ENCODE measurements at regions not wholly inside any gene's neighbourhood (a gene's known extent, or its start where the extent isn't known, plus 50 kb on each side); places are given as distances from the start of the nearest gene placed in this dataset.
"Not testable (repeated sequence)": the region's sequence is repeated elsewhere in the genome, so short reads cannot be mapped to it uniquely, and the experiment has no call there.

DNA sequence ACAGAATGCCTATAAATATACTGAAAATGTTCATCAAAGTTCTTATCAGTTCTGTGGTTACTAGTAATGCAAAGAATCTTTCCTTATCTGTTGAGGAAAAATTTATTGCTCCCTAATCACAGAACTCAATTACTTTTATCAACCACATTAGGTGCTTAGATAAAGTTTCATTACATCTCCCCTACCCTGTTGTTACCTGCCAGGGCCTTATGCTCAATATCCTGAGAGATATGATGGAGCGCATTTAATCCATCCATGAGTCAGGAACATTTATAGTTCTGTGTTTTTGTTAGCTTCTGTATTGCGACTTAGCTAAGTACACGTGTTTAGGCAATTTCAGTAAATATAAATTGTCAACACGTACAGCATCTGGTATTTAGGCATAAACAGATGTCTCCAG, 164.3 kb upstream of the ST8SIA4 start:
- Mint-ChIP-seq H3K4me3 (no peak overlapping the region), H3K27me3 (no peaks in the 10 kb centered on the region), H3K27ac (no peak overlapping the region), H3K36me3 (no peaks in the 10 kb centered on the region), H3K9me3 (peaks cover 0 to 11% (median 1%) of the 10 kb centered on the region in 7 donors), H3K4me1 (no peaks in the 10 kb centered on the region)
- Histone ChIP-seq H3K4me3 (ENCODE audit: low read depth, low read length) (no peak overlapping the region), H3K9me3 (ENCODE audit: control insufficient read depth in 2 of 2, low read length in 2 of 2) (peaks cover 4 to 9% of the 10 kb centered on the region in 2 experiments), H3K4me1 (ENCODE audit: control insufficient read depth, insufficient read depth, low read length, poor library complexity, severe bottlenecking) (no peaks in the 10 kb centered on the region), H3K27ac (ENCODE audit: insufficient read depth, low read length, poor library complexity, severe bottlenecking) (no peak overlapping the region), H3K27me3 (ENCODE audit: control insufficient read depth, insufficient read depth, low read length) (peaks cover 5% of the 10 kb centered on the region), H3K36me3 (ENCODE audit: control insufficient read depth, insufficient read depth, low read length) (no peaks in the 10 kb centered on the region)
- no peak for DNase-seq
- no peak for ATAC-seq (ENCODE audit: low read depth in 2 of 2)

DNA sequence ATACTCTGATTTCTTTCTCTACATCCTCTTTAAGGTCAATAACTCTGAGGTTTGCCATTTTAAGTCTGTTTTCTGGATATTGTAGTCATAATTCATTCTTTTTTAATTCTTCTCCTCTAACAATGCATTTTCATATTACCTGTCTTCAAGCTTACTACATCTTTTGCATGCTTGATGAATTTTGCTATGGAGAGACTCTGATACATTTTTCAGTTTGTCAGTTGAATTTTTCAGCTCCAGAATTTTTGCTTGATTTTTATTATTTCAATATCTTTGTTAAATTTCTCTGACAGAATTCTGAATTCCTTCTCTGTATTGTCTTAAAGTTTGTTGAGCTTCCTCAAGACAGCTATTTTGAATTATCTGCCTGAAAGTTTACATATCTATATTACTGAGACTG, 159.8 kb upstream of the ST8SIA4 start:
- H3K36me3 ChIP-seq (ENCODE audit: control insufficient read depth, insufficient read depth, low read length) = no peaks in the 10 kb centered on the region
- no peak overlapping the region for H3K4me3 ChIP-seq (ENCODE audit: low read depth, low read length)
- no peaks in the 10 kb centered on the region for H3K36me3 Mint-ChIP-seq
- peaks cover 4 to 9% of the 10 kb centered on the region in 2 experiments for H3K9me3 ChIP-seq (ENCODE audit: control insufficient read depth in 2 of 2, low read length in 2 of 2)
- no peaks in the 10 kb centered on the region for H3K4me1 ChIP-seq (ENCODE audit: control insufficient read depth, insufficient read depth, low read length, poor library complexity, severe bottlenecking)
- H3K27ac Mint-ChIP-seq = no peak overlapping the region
- no peaks in the 10 kb centered on the region for H3K4me1 Mint-ChIP-seq
- H3K9me3 Mint-ChIP-seq = peaks cover 0 to 19% (median 4%) of the 10 kb centered on the region in 7 donors
- no peak overlapping the region for H3K27ac ChIP-seq (ENCODE audit: insufficient read depth, low read length, poor library complexity, severe bottlenecking)
- DNase-seq (no peak), ATAC-seq (ENCODE audit: low read depth in 2 of 2) (no peak)
- H3K27me3 ChIP-seq (ENCODE audit: control insufficient read depth, insufficient read depth, low read length) = peaks cover 11% of the 10 kb centered on the region
- no peak overlapping the region for H3K4me3 Mint-ChIP-seq
- H3K27me3 Mint-ChIP-seq = no peaks in the 10 kb centered on the region

DNA sequence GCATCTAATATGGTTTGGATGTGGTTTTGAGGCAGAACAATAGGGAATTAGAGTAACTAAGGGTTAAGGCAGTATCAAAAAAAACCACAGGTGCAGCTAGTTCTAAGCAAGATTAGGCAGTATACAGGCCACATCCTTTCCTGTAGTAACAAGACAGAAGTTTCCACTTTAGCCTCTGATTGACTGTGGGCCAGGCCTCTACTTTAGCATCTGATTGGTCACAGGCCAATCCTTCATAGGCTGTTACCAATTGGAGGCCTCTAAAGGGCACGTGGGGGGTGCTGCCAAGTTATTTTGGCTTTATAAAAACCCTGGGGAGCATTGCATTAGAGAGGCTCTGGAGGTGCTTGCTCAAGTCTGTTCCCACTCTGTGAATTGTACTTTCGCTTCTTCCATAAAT, 144.1 kb upstream of the ST8SIA4 start:
- no peak overlapping the region for H3K4me3 Mint-ChIP-seq
- no peaks in the 10 kb centered on the region for H3K36me3 Mint-ChIP-seq
- H3K4me3 ChIP-seq (ENCODE audit: low read depth, low read length) = no peak overlapping the region
- no peaks in the 10 kb centered on the region for H3K27me3 ChIP-seq (ENCODE audit: control insufficient read depth, insufficient read depth, low read length)
- no peak overlapping the region for H3K27ac Mint-ChIP-seq
- peaks cover 0 to 2% (median 0%) of the 10 kb centered on the region in 4 donors for H3K4me1 Mint-ChIP-seq
- H3K9me3 Mint-ChIP-seq = no peaks in the 10 kb centered on the region
- ATAC-seq (ENCODE audit: low read depth in 2 of 2) (peak in 1 of 2 donors; percentile 52), DNase-seq (peak in 1 of 3 donors; percentile 21)
- no peaks in the 10 kb centered on the region for H3K9me3 ChIP-seq (ENCODE audit: control insufficient read depth in 2 of 2, low read length in 2 of 2)
- no peak overlapping the region for H3K27ac ChIP-seq (ENCODE audit: insufficient read depth, low read length, poor library complexity, severe bottlenecking)
- no peaks in the 10 kb centered on the region for H3K4me1 ChIP-seq (ENCODE audit: control insufficient read depth, insufficient read depth, low read length, poor library complexity, severe bottlenecking)
- no peaks in the 10 kb centered on the region for H3K27me3 Mint-ChIP-seq
- no peaks in the 10 kb centered on the region for H3K36me3 ChIP-seq (ENCODE audit: control insufficient read depth, insufficient read depth, low read length)

DNA sequence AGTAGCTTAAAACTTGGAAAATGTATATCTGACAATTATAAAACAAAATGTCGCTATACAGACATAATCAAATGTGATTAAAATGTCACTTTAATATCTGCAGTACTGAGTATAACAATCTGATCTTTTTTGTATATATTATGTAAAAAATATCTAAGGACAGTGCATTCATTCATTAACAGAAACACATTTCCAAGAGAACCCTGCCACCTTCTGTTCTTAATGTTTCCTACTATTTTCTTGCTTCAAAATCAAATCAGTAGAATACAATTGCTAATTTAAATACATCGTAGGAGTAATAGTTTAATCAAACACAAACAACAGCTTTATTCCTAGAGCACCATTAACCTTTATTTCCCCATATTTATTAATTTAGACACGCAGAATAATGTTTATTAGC, 142.6 kb upstream of the ST8SIA4 start:
- Mint-ChIP-seq H3K4me1 (peaks cover 0 to 2% (median 0%) of the 10 kb centered on the region in 4 donors), H3K4me3 (no peak overlapping the region), H3K27me3 (no peaks in the 10 kb centered on the region), H3K9me3 (no peaks in the 10 kb centered on the region), H3K27ac (no peak overlapping the region), H3K36me3 (no peaks in the 10 kb centered on the region)
- Histone ChIP-seq H3K9me3 (ENCODE audit: control insufficient read depth in 2 of 2, low read length in 2 of 2) (no peaks in the 10 kb centered on the region), H3K4me1 (ENCODE audit: control insufficient read depth, insufficient read depth, low read length, poor library complexity, severe bottlenecking) (no peaks in the 10 kb centered on the region), H3K27ac (ENCODE audit: insufficient read depth, low read length, poor library complexity, severe bottlenecking) (no peak overlapping the region), H3K4me3 (ENCODE audit: low read depth, low read length) (no peak overlapping the region), H3K36me3 (ENCODE audit: control insufficient read depth, insufficient read depth, low read length) (no peaks in the 10 kb centered on the region), H3K27me3 (ENCODE audit: control insufficient read depth, insufficient read depth, low read length) (no peaks in the 10 kb centered on the region)
- DNase-seq (peak in 2 of 3 donors; percentile 16 to 34), ATAC-seq (ENCODE audit: low read depth in 2 of 2) (no peak)

DNA sequence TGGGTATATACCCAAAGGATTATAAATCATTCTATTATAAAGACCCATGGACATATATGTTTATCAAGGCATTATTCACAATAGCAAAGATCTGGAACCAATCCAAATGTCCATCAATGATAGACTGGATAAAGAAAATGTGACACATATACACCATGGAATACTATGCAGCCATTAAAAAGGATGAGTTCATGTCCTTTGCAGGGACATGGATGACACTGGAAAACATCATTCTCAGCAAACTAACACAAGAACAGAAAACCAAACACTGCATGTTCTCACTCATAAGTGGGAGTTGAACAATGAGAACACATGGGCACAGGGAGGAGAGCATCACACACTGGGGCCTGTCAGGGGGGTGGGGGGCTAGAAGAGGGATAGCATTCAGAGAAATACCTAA, 136.9 kb upstream of the ST8SIA4 start:
- H3K4me1 ChIP-seq (ENCODE audit: control insufficient read depth, insufficient read depth, low read length, poor library complexity, severe bottlenecking); DNase-seq; ATAC-seq (ENCODE audit: low read depth in 2 of 2); H3K4me3 Mint-ChIP-seq; H3K9me3 Mint-ChIP-seq; H3K4me1 Mint-ChIP-seq; H3K27ac ChIP-seq (ENCODE audit: insufficient read depth, low read length, poor library complexity, severe bottlenecking); H3K9me3 ChIP-seq (ENCODE audit: control insufficient read depth in 2 of 2, low read length in 2 of 2); H3K36me3 Mint-ChIP-seq; H3K27me3 Mint-ChIP-seq; H3K27me3 ChIP-seq (ENCODE audit: control insufficient read depth, insufficient read depth, low read length); H3K4me3 ChIP-seq (ENCODE audit: low read depth, low read length); H3K36me3 ChIP-seq (ENCODE audit: control insufficient read depth, insufficient read depth, low read length): not testable (repeated sequence)
- H3K27ac Mint-ChIP-seq = peak overlapping the region in 1 of 3 donors; percentile 31

DNA sequence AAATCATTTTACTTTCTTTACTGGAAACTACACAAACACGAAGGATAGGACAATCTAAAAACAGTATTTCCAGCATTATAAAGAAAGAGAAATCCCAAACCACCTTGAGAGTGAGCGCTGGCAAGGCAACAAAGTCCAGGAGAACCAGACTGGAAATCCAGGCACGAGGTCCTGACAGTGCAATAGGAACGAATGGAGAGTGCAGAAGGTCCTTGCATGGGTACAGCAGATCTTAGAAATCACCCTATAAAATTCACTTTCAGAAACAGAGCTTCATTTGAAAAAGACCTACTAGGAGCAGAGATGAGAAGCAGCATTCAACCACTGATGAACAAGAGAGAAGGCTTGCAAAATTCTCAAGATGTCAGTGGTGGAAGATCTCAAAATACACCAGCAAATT, 133.7 kb upstream of the ST8SIA4 start:
- Histone ChIP-seq H3K36me3 (ENCODE audit: control insufficient read depth, insufficient read depth, low read length) (no peaks in the 10 kb centered on the region), H3K4me1 (ENCODE audit: control insufficient read depth, insufficient read depth, low read length, poor library complexity, severe bottlenecking) (no peaks in the 10 kb centered on the region), H3K9me3 (ENCODE audit: control insufficient read depth in 2 of 2, low read length in 2 of 2) (no peaks in the 10 kb centered on the region), H3K27ac (ENCODE audit: insufficient read depth, low read length, poor library complexity, severe bottlenecking) (no peak overlapping the region), H3K27me3 (ENCODE audit: control insufficient read depth, insufficient read depth, low read length) (no peaks in the 10 kb centered on the region), H3K4me3 (ENCODE audit: low read depth, low read length) (no peak overlapping the region)
- ATAC-seq (ENCODE audit: low read depth in 2 of 2) = no peak
- peaks cover 9% of the 10 kb centered on the region for H3K27me3 Mint-ChIP-seq
- no peak for DNase-seq
- H3K27ac Mint-ChIP-seq = peak overlapping the region in 2 of 3 donors; percentile 20 to 26
- peaks cover 0 to 8% (median 2%) of the 10 kb centered on the region in 7 donors for H3K9me3 Mint-ChIP-seq
- no peaks in the 10 kb centered on the region for H3K4me1 Mint-ChIP-seq
- H3K4me3 Mint-ChIP-seq = no peak overlapping the region
- H3K36me3 Mint-ChIP-seq = no peaks in the 10 kb centered on the region

DNA sequence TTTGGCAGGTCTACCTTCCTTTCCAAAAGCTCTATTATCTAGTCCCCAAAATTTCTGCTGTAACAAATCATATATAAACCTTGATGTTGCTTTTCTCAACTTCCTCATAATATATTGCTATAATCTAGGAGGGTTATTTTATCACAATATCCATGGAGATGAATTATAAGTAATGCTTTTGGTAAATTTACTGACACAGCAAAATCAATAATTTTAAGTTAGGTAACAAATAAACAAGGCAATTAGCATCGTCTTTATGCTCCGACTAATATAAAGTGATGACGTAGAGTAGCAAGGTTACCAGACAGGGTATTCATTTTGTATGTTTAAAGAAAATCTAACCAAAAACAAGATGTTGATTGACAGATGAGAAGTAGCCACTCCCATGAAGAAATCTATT, 132.3 kb upstream of the ST8SIA4 start:
- peaks cover 0 to 8% (median 2%) of the 10 kb centered on the region in 7 donors for H3K9me3 Mint-ChIP-seq
- no peak overlapping the region for H3K4me3 ChIP-seq (ENCODE audit: low read depth, low read length)
- H3K4me1 ChIP-seq (ENCODE audit: control insufficient read depth, insufficient read depth, low read length, poor library complexity, severe bottlenecking) = no peaks in the 10 kb centered on the region
- no peak overlapping the region for H3K27ac Mint-ChIP-seq
- DNase-seq (no peak), ATAC-seq (ENCODE audit: low read depth in 2 of 2) (no peak)
- no peaks in the 10 kb centered on the region for H3K36me3 ChIP-seq (ENCODE audit: control insufficient read depth, insufficient read depth, low read length)
- peaks cover 9% of the 10 kb centered on the region for H3K27me3 Mint-ChIP-seq
- no peaks in the 10 kb centered on the region for H3K9me3 ChIP-seq (ENCODE audit: control insufficient read depth in 2 of 2, low read length in 2 of 2)
- no peaks in the 10 kb centered on the region for H3K36me3 Mint-ChIP-seq
- H3K27me3 ChIP-seq (ENCODE audit: control insufficient read depth, insufficient read depth, low read length) = no peaks in the 10 kb centered on the region
- no peak overlapping the region for H3K4me3 Mint-ChIP-seq
- no peaks in the 10 kb centered on the region for H3K4me1 Mint-ChIP-seq
- no peak overlapping the region for H3K27ac ChIP-seq (ENCODE audit: insufficient read depth, low read length, poor library complexity, severe bottlenecking)

DNA sequence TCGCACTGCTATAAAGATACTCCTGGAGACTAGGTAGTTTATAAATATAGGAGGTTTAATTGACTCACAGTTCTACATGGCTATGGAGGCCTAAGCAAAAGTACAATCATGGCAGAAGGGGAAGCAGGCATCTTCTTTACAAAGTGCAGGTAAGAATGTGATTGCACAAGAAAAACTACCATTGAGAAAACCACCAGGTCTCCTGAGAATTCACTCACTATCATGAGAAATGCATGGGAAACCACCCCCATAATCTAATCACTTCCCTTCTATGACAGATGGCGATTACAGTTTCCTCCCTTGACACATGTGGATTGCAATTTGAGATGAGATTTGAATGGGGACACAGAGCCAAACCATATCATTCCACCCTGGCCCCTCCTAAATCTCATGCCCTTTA, 121.2 kb upstream of the ST8SIA4 start:
- ATAC-seq (ENCODE audit: low read depth in 2 of 2) = no peak
- no peaks in the 10 kb centered on the region for H3K4me1 Mint-ChIP-seq

More for the DNA sequence above, 121.2 kb upstream of the ST8SIA4 start:
- Mint-ChIP-seq H3K27me3 (peaks cover 8% of the 10 kb centered on the region), H3K4me3 (no peak overlapping the region), H3K9me3 (peaks cover 0 to 7% (median 3%) of the 10 kb centered on the region in 7 donors), H3K36me3 (no peaks in the 10 kb centered on the region), H3K27ac (no peak overlapping the region)
- peaks cover 2% of the 10 kb centered on the region for H3K27me3 ChIP-seq (ENCODE audit: control insufficient read depth, insufficient read depth, low read length)
- no peaks in the 10 kb centered on the region for H3K4me1 ChIP-seq (ENCODE audit: control insufficient read depth, insufficient read depth, low read length, poor library complexity, severe bottlenecking)
- no peak overlapping the region for H3K27ac ChIP-seq (ENCODE audit: insufficient read depth, low read length, poor library complexity, severe bottlenecking)
- peaks cover 0 to 5% of the 10 kb centered on the region in 2 experiments for H3K9me3 ChIP-seq (ENCODE audit: control insufficient read depth in 2 of 2, low read length in 2 of 2)
- no peak for DNase-seq
- H3K4me3 ChIP-seq (ENCODE audit: low read depth, low read length) = no peak overlapping the region
- H3K36me3 ChIP-seq (ENCODE audit: control insufficient read depth, insufficient read depth, low read length) = no peaks in the 10 kb centered on the region
